SW 1271 (cell line): ENCODE measurements at regions not wholly inside any gene's neighbourhood (a gene's known extent, or its start where the extent isn't known, plus 50 kb on each side); places are given as distances from the start of the nearest gene placed in this dataset.
"Not testable (repeated sequence)": the region's sequence is repeated elsewhere in the genome, so short reads cannot be mapped to it uniquely, and the experiment has no call there.

ENCODE experiments used
- DNase-seq, 2 experiments: peaks; one replicate each; lab custom pipeline; 2025; lab: John Stamatoyannopoulos, UW

- DNase-seq, result no peak
Observed at GRCh38 chr7:8809320-8809719, 375.9 kb downstream of the NXPH1 start.

GRCh38 chr7:8817448-8818036 is 384.1 kb downstream of the NXPH1 start:
- no peak for DNase-seq

- no peak for DNase-seq
Observed at GRCh38 chr7:8818406-8818805, 385.0 kb downstream of the NXPH1 start.

DNA sequence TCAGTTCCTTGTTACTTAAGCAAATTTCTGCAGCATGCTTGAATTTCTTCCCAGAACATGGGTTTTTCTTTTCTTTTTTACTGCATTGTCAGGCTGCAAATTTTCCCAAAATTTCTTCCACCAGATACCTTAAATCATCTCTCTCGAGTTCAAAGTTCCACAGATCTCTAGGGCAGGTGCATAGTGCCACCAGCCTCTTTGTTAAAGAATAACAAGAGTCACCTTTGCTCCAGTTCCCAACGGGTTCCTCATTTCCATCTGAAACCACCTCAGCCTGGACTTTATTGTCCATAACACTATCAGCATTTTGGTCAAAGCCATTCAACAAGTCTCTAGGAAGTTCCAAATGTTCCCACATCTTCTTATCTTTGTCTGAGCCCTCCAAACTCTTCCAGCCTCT is 389.2 kb downstream of the NXPH1 start:
- DNase-seq, result no peak

DNA sequence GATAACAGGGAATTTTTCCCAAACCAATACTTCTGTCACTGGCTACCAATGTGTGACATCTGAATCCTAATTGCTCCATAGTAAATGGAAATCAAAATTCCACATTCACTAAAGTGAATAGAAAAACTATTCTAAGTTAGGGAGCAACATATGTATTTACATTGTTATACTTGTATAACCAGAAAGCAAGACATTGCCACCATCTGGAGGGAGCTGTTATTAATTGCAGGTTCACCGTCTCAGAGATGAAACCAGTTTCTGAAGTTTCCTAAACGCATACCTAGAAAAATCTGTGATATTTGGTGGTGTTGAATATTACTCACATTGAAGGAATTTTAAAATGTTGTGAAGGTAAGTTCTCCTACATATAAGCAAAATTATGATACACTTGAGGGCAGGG is 390.1 kb downstream of the NXPH1 start:
- no peak for DNase-seq

DNA sequence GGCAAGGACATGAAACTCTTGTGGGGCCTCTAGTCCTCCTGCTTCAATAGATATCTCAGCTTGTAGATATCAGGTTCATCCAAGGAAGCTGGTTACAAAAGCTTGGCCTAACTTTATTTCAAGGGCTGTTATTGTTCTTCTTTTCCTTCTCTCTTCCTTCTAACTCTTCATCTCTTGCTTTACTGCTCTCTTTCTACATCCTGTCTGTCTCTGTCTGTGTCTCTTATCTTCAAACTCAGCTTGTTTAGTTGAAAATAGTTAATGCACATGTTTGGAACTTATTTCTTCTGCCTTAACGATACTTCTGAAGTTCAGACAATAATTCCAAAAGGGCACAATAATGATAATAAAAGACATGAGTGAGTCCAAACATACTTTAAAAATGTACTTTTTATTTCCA is 393.9 kb downstream of the NXPH1 start:
- DNase-seq, result no peak

- DNase-seq, result no peak
Observed at GRCh38 chr7:8829100-8829499, 395.7 kb downstream of the NXPH1 start.

DNA sequence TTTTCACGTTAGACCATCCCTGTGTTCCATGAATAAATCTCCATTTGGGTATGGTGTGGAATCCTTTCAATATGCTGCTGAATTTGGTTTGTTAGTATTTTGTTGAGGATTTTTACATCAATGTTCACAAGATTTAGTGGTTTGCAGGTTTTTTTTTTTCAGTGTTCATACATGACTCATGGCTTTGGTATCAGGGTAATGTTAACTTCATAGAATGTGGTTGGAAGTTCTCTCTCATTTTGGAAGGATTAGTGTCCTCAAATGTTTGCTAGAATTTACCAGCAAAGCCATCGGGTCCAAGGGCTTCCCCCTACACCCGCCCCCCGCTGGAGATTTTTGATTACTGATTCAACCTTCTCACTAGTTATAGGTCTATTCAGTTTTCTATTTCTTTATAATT is 398.0 kb downstream of the NXPH1 start:
- DNase-seq, result no peak

DNA sequence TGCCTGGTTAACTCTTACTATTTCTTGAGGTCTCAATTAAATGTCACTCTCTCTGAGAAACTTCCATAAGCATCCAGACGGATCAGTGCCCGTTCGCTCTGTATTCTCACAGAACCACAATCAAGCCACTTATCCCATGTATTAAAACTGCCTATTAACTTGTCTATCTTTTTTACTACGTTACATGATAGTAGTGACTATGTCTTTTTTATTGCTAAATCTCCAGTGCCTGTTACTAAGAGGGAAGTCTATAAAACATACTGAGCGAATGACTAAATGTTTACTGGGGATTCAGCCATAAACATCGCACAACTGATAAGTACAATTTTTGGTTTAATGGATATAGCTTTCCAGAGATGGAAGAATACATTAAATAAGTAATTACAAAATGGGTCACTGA is 399.9 kb downstream of the NXPH1 start:
- no peak for DNase-seq

- no peak for DNase-seq
Observed at GRCh38 chr7:8841171-8841570, 407.8 kb downstream of the NXPH1 start.

- DNase-seq, result no peak
Observed at GRCh38 chr7:8871716-8872115, 438.3 kb downstream of the NXPH1 start.

GRCh38 chr7:8881916-8882315 is 448.5 kb downstream of the NXPH1 start:
- no peak for DNase-seq

DNA sequence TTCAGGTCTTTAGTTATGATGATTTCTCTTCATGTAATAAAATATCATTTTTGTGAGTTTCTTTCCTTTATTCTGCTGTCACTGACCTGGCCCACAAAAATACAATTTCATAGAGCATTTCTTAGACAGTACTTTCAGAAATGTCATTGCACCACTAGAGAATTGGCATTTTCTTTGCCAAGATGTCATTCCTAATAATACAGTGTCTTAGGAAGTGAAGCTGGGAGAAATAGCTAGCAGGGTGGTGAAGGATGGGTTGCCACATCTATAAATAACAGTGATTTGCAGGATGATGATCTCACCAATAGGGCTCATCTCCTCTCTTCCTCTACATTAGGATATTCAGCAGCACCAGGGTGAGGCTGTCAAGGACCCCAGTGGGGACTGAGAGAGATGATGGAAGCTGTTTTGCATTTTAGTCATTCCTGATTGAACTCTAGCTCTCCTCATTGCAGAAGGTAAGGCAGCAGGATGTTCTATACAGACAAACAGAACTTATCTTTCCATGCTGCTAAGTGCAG is 452.1 kb downstream of the NXPH1 start:
- DNase-seq, result no peak

DNA sequence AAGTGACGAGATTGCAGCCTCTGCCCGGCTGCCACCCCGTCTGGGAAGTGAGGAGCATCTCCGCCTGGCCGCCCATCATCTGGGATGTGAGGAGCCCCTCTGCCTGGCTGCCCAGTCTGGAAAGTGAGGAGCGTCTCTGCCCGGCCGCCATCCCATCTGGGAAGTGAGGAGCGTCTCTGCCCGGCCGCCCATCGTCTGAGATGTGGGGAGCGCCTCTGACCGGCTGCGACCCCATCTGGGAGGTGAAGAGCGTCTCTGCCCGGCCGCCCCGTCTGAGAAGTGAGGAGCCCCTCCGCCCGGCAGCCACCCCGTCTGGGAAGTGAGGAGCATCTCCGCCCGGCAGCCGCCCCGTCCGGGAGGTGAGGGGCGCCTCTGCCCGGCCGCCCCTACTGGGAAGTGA is 456.9 kb downstream of the NXPH1 start:
- not testable (repeated sequence) for DNase-seq

DNA sequence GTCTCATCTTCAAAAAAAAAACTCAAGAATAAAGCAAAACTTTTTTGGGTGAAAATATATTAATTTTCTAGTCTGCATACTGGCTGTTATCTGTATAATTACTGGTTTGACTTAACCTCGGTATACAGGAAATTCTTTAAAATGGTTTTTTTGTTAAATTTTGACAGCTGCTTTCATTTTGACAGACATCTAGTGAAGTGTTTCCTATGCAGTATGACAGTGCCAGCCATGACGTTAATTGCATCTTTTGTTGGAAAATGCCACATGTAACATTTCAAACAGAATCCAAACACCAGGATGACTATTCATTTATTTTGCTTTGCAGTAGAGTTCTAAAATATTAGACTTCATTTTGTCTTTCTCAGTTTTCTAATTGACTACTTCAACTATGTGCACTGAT is 460.4 kb downstream of the NXPH1 start:
- DNase-seq, result no peak

GRCh38 chr7:8906396-8907075 is 473.1 kb downstream of the NXPH1 start:
- DNase-seq, result no peak

DNA sequence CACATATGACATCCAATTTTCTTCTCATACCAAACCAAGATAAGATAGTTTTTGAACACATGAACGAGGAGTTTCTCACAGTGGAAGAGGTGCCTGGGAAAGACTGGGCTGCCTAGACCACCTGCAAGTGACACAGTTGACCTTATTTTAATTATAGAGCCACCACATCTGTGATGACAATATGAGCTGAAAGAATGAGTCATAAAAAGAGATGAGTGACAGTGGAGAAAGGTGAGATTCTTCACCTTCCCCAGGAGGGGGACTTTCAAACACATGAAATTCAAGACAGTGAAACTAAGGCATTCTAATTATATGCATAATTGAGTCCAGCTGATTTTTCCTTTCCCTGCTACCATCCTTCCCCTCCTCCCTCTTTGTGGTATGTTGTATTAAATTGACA is 475.5 kb downstream of the NXPH1 start:
- no peak for DNase-seq

GRCh38 chr7:8913682-8914081 is 480.3 kb downstream of the NXPH1 start:
- no peak for DNase-seq

DNA sequence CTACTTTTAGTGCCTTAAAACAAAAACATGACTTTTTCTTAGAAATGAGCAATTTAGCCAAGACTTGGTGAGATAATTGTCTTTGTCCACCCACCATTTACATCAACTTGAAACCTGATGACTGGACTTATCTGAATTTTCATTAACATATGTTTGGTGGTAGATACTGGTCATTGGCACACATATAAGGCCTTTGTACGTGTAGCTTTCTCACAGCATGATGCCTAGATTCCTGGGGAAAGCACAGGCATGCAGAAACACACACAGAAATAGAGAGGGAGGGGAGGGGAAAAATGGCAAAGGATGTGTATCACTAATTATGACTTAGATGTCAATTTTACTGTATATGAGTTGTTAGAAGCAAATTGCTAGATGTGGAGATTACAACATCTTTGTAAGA is 488.4 kb downstream of the NXPH1 start:
- no peak for DNase-seq

DNA sequence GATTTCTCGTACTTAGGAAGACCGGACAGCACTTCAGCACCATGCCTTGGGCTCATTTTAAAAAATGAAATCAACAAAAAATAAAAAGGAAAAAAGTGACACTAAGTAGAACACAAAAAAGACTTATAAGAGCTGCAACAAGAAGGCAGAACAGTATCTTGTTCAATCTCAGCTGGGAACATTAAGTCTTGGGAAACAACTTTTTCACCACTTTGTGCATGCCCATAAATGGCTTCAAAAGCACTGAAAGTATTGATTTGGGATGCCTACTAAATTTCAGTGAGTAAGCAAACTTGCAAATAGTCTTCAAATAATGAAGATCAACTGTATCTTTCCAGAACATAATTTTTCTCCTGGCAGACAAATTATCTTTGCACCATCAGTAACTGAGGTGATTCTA is 489.3 kb downstream of the NXPH1 start:
- DNase-seq, result no peak

DNA sequence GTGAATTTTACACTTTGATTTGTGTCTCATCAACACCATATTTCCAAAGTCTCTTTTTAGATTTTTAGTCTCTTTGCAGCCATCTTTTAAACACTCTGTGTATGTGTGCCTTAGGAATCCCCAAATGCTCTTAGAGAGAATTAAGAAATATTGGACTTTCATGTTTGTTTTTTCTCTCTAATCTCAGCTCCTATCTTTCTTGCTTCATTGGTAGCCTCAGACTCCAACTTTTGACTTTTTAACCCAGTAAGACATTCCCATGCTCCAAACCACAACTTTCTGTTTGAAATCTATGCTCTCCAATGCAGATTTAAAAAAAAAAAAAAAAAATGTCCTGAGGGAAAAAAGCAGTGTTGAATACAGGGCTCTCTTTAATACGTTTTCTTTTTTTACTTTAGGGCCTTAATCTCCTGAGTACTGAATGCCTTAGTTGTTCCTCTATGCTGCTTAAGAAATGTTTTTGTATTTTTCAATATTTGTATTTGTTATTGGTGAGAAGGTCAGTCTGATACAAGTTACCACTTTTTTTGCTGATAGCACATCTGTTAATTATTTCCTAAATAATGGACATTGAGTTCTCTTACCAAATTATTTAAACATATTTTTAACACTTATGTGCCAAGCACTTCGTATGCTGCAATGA is 489.9 kb downstream of the NXPH1 start:
- no peak for DNase-seq

GRCh38 chr7:8931906-8932646 is 498.7 kb downstream of the NXPH1 start:
- no peak for DNase-seq

- no peak for DNase-seq
Observed at GRCh38 chr7:8932751-8933150, 499.3 kb downstream of the NXPH1 start.
